H1 (cell line): ENCODE measurements at regions not wholly inside any gene's neighbourhood (a gene's known extent, or its start where the extent isn't known, plus 50 kb on each side); places are given as distances from the start of the nearest gene placed in this dataset.
A peak's percentile ranks its signal among the peaks of the same experiment; 100 is the strongest.

Experiments used
- CTCF ChIA-PET: fragments of 300-600 bp; sonication (Branson Sonifier 250); formaldehyde crosslinking; loops from one replicate; lab custom pipeline; 2021; ENCODE audit not compliant: partially characterized antibody; lab: Charles Lee
- POLR2A ChIA-PET: fragments of 300-600 bp; sonication (Branson Sonifier 250); formaldehyde crosslinking; loops from one replicate; lab custom pipeline; 2021; ENCODE audit warnings: inconsistent platforms; ENCODE audit not compliant: partially characterized antibody; lab: Charles Lee
- DNase-seq, 2 experiments: peaks; one replicate each; pipeline versions ENCODE4 v3.0.0 to v3.0.0-alpha.2; 2010 to 2022; ENCODE audit warnings: low spot score in 2 of 2, low read depth in 1 of 2, mixed read lengths in 1 of 2
- FAIRE-seq: peaks from 2 replicates; lab custom pipeline; 2011; peaks lifted over from hg19 to GRCh38; lab: Jason Lieb, UNC
- H2AFZ ChIP-seq: 2 replicates; pipeline ENCODE4 v1.8.1; 2012; ENCODE audit warnings: low read length, inconsistent platforms
- H2AK5ac ChIP-seq: 2 replicates; pipeline ENCODE4 v1.6.1; 2013; ENCODE audit warnings: low read depth, low read length
- H2BK120ac ChIP-seq: replicated peaks from 2 replicates; pipeline ENCODE3; 2013; ENCODE audit warnings: low read depth, low read length, inconsistent platforms
- H2BK12ac ChIP-seq: 2 replicates; pipeline ENCODE4 v1.6.1; 2013; ENCODE audit warnings: low read depth, low read length
- H2BK15ac ChIP-seq: 2 replicates; pipeline ENCODE4 v1.6.1; 2013; ENCODE audit warnings: low read length
- H2BK20ac ChIP-seq: 2 replicates; pipeline ENCODE4 v1.6.1; 2013; ENCODE audit warnings: low read length
- H2BK5ac ChIP-seq: 2 replicates; pipeline ENCODE4 v1.6.1; 2013; ENCODE audit warnings: low read depth, low read length
- H3K14ac ChIP-seq: 2 replicates; pipeline ENCODE4 v1.6.1; 2013; ENCODE audit warnings: inconsistent platforms; ENCODE audit not compliant: insufficient read length
- H3K18ac ChIP-seq: 2 replicates; pipeline ENCODE4 v1.6.1; 2013; ENCODE audit warnings: low read length; ENCODE audit errors: extremely low read depth
- H3K23ac ChIP-seq: 2 replicates; pipeline ENCODE4 v1.6.1; 2013; ENCODE audit warnings: inconsistent platforms; ENCODE audit not compliant: insufficient read length
- H3K23me2 ChIP-seq: 2 replicates; pipeline ENCODE4 v1.6.1; 2013; ENCODE audit warnings: low read depth, low read length
- H3K27ac ChIP-seq: 2 replicates; pipeline ENCODE4 v1.6.1; 2011; ENCODE audit warnings: low read depth, low read length, inconsistent platforms
- H3K27me3 ChIP-seq, 4 experiments: replicated peaks in 1 of 4; 1 replicate in 1 of 4; 2 replicates in 3 of 4; pipeline versions ENCODE4 v1.6.1 to v1.8.1; 2011 to 2013; ENCODE audit warnings: low read length in 3 of 4, mild to moderate bottlenecking in 3 of 4, inconsistent platforms in 2 of 4, mixed read lengths in 2 of 4, moderate library complexity in 1 of 4; ENCODE audit not compliant: control insufficient read depth in 3 of 4, insufficient read depth in 3 of 4; ENCODE audit errors: extremely low read depth in 1 of 4
- H3K36me3 ChIP-seq, 4 experiments: 2 replicates each; pipeline versions ENCODE4 v1.6.1 to v1.8.1; 2011 to 2013; ENCODE audit warnings: mild to moderate bottlenecking in 4 of 4, low read length in 3 of 4, moderate library complexity in 2 of 4, control low read depth in 1 of 4, inconsistent platforms in 1 of 4; ENCODE audit not compliant: insufficient read depth in 4 of 4, control insufficient read depth in 2 of 4
- H3K4ac ChIP-seq: replicated peaks from 2 replicates; pipeline ENCODE3; 2013; ENCODE audit warnings: low read length, low read depth, mixed read lengths, inconsistent platforms; ENCODE audit not compliant: insufficient read length
- H3K4me1 ChIP-seq, 4 experiments: replicated peaks in 1 of 4; 1 replicate in 1 of 4; 2 replicates in 3 of 4; pipeline versions ENCODE4 v1.6.1 to v1.8.1; 2011 to 2013; ENCODE audit warnings: low read length in 3 of 4, inconsistent platforms in 2 of 4, mixed read lengths in 1 of 4; ENCODE audit not compliant: insufficient read depth in 4 of 4, control insufficient read depth in 3 of 4
- H3K4me2 ChIP-seq, 2 experiments: 2 replicates each; pipeline versions ENCODE4 v1.6.1 to v1.8.1; 2011 to 2013; ENCODE audit warnings: low read depth in 2 of 2, low read length in 2 of 2, control low read depth in 1 of 2, inconsistent platforms in 1 of 2, mild to moderate bottlenecking in 1 of 2; ENCODE audit not compliant: insufficient read depth in 1 of 2
- H3K4me3 ChIP-seq, 4 experiments: fragments of 200-600, 300-600 bp in 1 of 4; sonication (generic), shearing (Covaris generic), sonication (Bioruptor Twin) in 1 of 4; 2 replicates each; pipeline versions ENCODE4 v1.5.1 to v1.8.1; 2011 to 2016; ENCODE audit warnings: low read length in 4 of 4, low read depth in 3 of 4, control low read depth in 2 of 4, inconsistent platforms in 2 of 4, mild to moderate bottlenecking in 2 of 4, mixed read lengths in 1 of 4, moderate library complexity in 1 of 4; ENCODE audit not compliant: insufficient read depth in 2 of 4; ENCODE audit errors: extremely low read depth in 1 of 4
- H3K56ac ChIP-seq: replicated peaks from 2 replicates; pipeline ENCODE3; 2013; ENCODE audit warnings: low read depth, mild to moderate bottlenecking, mixed read lengths, low read length, inconsistent platforms; ENCODE audit not compliant: insufficient read length
- H3K79me1 ChIP-seq: 2 replicates; pipeline ENCODE4 v1.6.1; 2013; ENCODE audit warnings: low read depth, low read length, control low read depth
- H3K79me2 ChIP-seq, 2 experiments: 2 replicates each; pipeline versions ENCODE4 v1.6.1 to v1.8.1; 2012 to 2013; ENCODE audit warnings: low read length in 2 of 2, mild to moderate bottlenecking in 2 of 2, inconsistent platforms in 1 of 2; ENCODE audit not compliant: insufficient read depth in 2 of 2, control insufficient read depth in 1 of 2
- H3K9ac ChIP-seq, 4 experiments: replicated peaks in 1 of 4; 1 replicate in 1 of 4; 2 replicates in 3 of 4; pipeline versions ENCODE4 v1.6.1 to v1.8.1; 2011 to 2013; ENCODE audit warnings: low read depth in 3 of 4, low read length in 3 of 4, control low read depth in 2 of 4, mild to moderate bottlenecking in 2 of 4, moderate library complexity in 2 of 4, inconsistent platforms in 1 of 4; ENCODE audit errors: extremely low read depth in 1 of 4
- H3K9me3 ChIP-seq, 2 experiments: 2 replicates each; pipeline versions ENCODE4 v1.6.1 to v1.8.1; 2012 to 2013; ENCODE audit warnings: mild to moderate bottlenecking in 2 of 2, moderate library complexity in 2 of 2, control low read depth in 1 of 2, inconsistent platforms in 1 of 2, low read depth in 1 of 2, low read length in 1 of 2, mixed read lengths in 1 of 2; ENCODE audit not compliant: insufficient read depth in 2 of 2
- H4K20me1 ChIP-seq, 2 experiments: replicated peaks in 1 of 2; 2 replicates each; pipeline versions ENCODE3 to v1.8.1; 2011 to 2013; ENCODE audit warnings: inconsistent platforms in 2 of 2, low read length in 2 of 2, mild to moderate bottlenecking in 1 of 2; ENCODE audit not compliant: insufficient read depth in 2 of 2, control insufficient read depth in 1 of 2
- H4K5ac ChIP-seq: 2 replicates; pipeline ENCODE4 v1.6.1; 2013; ENCODE audit warnings: low read length, low read depth, mixed read lengths, inconsistent platforms; ENCODE audit not compliant: insufficient read length
- H4K8ac ChIP-seq: 2 replicates; pipeline ENCODE4 v1.8.0; 2013; ENCODE audit warnings: mild to moderate bottlenecking, moderate library complexity, low read length, inconsistent platforms; ENCODE audit not compliant: insufficient read depth; ENCODE audit errors: extremely low read depth
- H4K91ac ChIP-seq: replicated peaks from 2 replicates; pipeline ENCODE3; 2013; ENCODE audit warnings: low read length, mixed read lengths, inconsistent platforms; ENCODE audit not compliant: insufficient read length
- ATF2 ChIP-seq: IDR thresholded peaks from 2 replicates; pipeline ENCODE4 v1.6.1; 2012; ENCODE audit warnings: low read length, inconsistent platforms
- BACH1 ChIP-seq: IDR thresholded peaks from 2 replicates; pipeline ENCODE4 v1.6.1; 2012; ENCODE audit warnings: low read length, improper control_type of control experiment
- CBX5 ChIP-seq: fragments of 300-800, 300-1000 bp; sonication (generic); IDR thresholded peaks from 2 replicates; pipeline ENCODE4 v1.7.1; 2016; ENCODE audit warnings: antibody characterized with exemption, low read length, low read depth
- CEBPB ChIP-seq: IDR thresholded peaks from 2 replicates; pipeline ENCODE4 v1.6.1; 2012; ENCODE audit warnings: low read depth, low read length
- HDAC2 ChIP-seq, 2 experiments: fragments of 300-600 bp in 1 of 2; sonication (generic) in 1 of 2; IDR thresholded peaks; 2 replicates each; pipeline ENCODE4 v1.6.1; 2011 to 2012; ENCODE audit warnings: low read depth in 2 of 2, low read length in 2 of 2, mild to moderate bottlenecking in 2 of 2, moderate library complexity in 2 of 2, borderline replicate concordance in 1 of 2, inconsistent platforms in 1 of 2
- JUND ChIP-seq: IDR thresholded peaks from 2 replicates; pipeline ENCODE4 v1.6.1; 2011; ENCODE audit warnings: mild to moderate bottlenecking, improper control_type of control experiment, low read length
- MAFK ChIP-seq: IDR thresholded peaks from 2 replicates; pipeline ENCODE4 v1.6.1; 2012; ENCODE audit warnings: low read depth, mild to moderate bottlenecking, improper control_type of control experiment, low read length
- NRF1 ChIP-seq: IDR thresholded peaks from 2 replicates; pipeline ENCODE4 v1.6.1; 2011; ENCODE audit warnings: mild to moderate bottlenecking, low read depth, low read length, improper control_type of control experiment
- SIN3A ChIP-seq, 2 experiments: IDR thresholded peaks in 1 of 2; conservative IDR thresholded peaks in 1 of 2; 2 replicates each; pipeline ENCODE4 v1.6.1; 2011 to 2012; ENCODE audit warnings: low read length in 2 of 2, improper control_type of control experiment in 1 of 2, low read depth in 1 of 2, mild to moderate bottlenecking in 1 of 2
- TCF12 ChIP-seq: IDR thresholded peaks from 2 replicates; pipeline ENCODE4 v1.6.1; 2011; ENCODE audit warnings: low read depth, mild to moderate bottlenecking, low read length
- USF2 ChIP-seq: IDR thresholded peaks from 2 replicates; pipeline ENCODE4 v1.6.1; 2011; ENCODE audit warnings: low read length, improper control_type of control experiment
- YY1 ChIP-seq: IDR thresholded peaks from 2 replicates; pipeline ENCODE4 v1.6.1; 2011; ENCODE audit warnings: low read depth, mild to moderate bottlenecking, low read length
- WGBS, 2 experiments: shearing (Covaris generic) in 1 of 2; methylation state at CpG; one replicate each; pipeline versions ENCODE4 v1.1.6 to v1.1.7; 2013 to 2015; ENCODE audit warnings: low lambda C conversion rate in 2 of 2, mixed read lengths in 2 of 2, inconsistent platforms in 1 of 2, low coverage in 1 of 2, missing lambda C conversion rate in 1 of 2; ENCODE audit not compliant: insufficient replicate concordance in 2 of 2, insufficient coverage in 1 of 2, insufficient read length in 1 of 2; ENCODE audit errors: extremely low coverage in 1 of 2, missing lambda C conversion rate in 1 of 2; 5-methylcytosine and 5-hydroxymethylcytosine counted together

- H2BK12ac ChIP-seq, result no peak overlapping the region
- H2AK5ac ChIP-seq, result no peak overlapping the region
- no peaks in the 10 kb centered on the region for H3K9me3 ChIP-seq
- no peak overlapping the region for H3K23ac ChIP-seq
- FAIRE-seq (no peak), DNase-seq (no peak)
- no peak overlapping the region for H4K8ac ChIP-seq
- no peak overlapping the region for H2BK20ac ChIP-seq
- no peak overlapping the region for H2BK15ac ChIP-seq
- H3K23me2 ChIP-seq, result no peaks in the 10 kb centered on the region
- H3K27me3 ChIP-seq, result peaks cover 0 to 1% (median 0%) of the 10 kb centered on the region in 4 experiments; a peak in 1 of 7 replicates
- H3K36me3 ChIP-seq, result no peaks in the 10 kb centered on the region
- H2BK5ac ChIP-seq, result no peak overlapping the region
- peak overlapping the region; percentile 34 to 61; a peak in 2 of 4 replicates for H3K4me2 ChIP-seq
- no peak overlapping the region for H3K27ac ChIP-seq
- H3K4me1 ChIP-seq, result peaks cover 3 to 28% (median 14%) of the 10 kb centered on the region in 4 experiments; a peak in 6 of 7 replicates
- H3K18ac ChIP-seq, result no peak overlapping the region
- H3K56ac ChIP-seq, result no peak overlapping the region
- H3K79me2 ChIP-seq, result no peaks in the 10 kb centered on the region
- ChIA-PET POLR2A (no interaction called here), CTCF (no interaction called here)
- peak overlapping the region in 1 of 4 experiments; percentile 6; a peak in 1 of 8 replicates for H3K4me3 ChIP-seq
- H2AFZ ChIP-seq, result peak overlapping the region; percentile 5; the same call in 1 of the 2 replicates
- H4K5ac ChIP-seq, result no peak overlapping the region
- no peaks in the 10 kb centered on the region for H4K20me1 ChIP-seq
- no peak overlapping the region for H4K91ac ChIP-seq
- no peak overlapping the region for H3K4ac ChIP-seq
- no peak overlapping the region for H3K9ac ChIP-seq
- H2BK120ac ChIP-seq, result no peak overlapping the region
- no peak overlapping the region for H3K14ac ChIP-seq
- H3K79me1 ChIP-seq, result no peaks in the 10 kb centered on the region
- WGBS, 2 experiments, result 51% methylated on average over 4 of the region's 4 CpGs; no CpG with 5 or more reads in 1 of the 2 experiments
- TF ChIP-seq YY1, result no peak
- TF ChIP-seq BACH1, result no peak
- TF ChIP-seq ATF2, result no peak
- no peak for TF ChIP-seq CBX5
- no peak for TF ChIP-seq SIN3A (conservative IDR thresholded peaks at IDR 0.05 in 1 of 2, IDR thresholded peaks at IDR 0.05 in 1 of 2; ENCODE audit: low read depth in 1 of 2, low read length in 2 of 2)
- TF ChIP-seq TCF12, result no peak
- no peak for TF ChIP-seq CEBPB
- TF ChIP-seq USF2, result no peak
- TF ChIP-seq JUND, result no peak
- TF ChIP-seq HDAC2 (IDR thresholded peaks at IDR 0.05; ENCODE audit: borderline replicate concordance in 1 of 2, low read depth in 2 of 2, low read length in 2 of 2), result no peak
- no peak for TF ChIP-seq MAFK
- TF ChIP-seq NRF1, result no peak
These were observed 914.1 kb upstream of the CDH8 start for GRCh38 chr16:62950351-62950750.
